ENCODE measurements at regions not wholly inside any gene's neighbourhood (a gene's known extent, or its start where the extent isn't known, plus 50 kb on each side); places are given as distances from the start of the nearest gene placed in this dataset.

DNA sequence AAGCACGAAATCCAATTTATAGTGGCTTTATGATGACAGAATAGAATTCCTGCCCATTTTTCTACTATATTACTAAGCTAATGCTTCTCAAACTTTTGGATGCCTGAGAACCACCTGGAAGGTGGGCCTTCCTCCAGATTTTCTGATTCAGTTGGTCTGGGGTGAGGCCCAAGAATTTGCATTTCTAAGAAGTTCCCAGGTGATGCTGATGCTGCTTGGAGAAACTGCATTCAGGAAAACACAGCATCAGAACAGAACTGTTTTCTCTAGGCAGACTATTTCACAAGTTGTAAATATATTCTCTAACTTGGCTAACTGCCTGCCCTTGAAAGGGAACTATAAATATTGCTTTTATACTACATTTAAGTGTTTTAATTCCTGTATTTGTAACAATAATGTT is 644.9 kb upstream of the DPPA4 start:
- Histone ChIP-seq H3K27me3 (ENCODE audit: insufficient read depth, low read depth, low read length) (no peaks in the 10 kb centered on the region), H3K36me3 (ENCODE audit: insufficient read depth, low read length) (no peaks in the 10 kb centered on the region), H3K9me2 (ENCODE audit: insufficient read depth, low read length) (no peaks in the 10 kb centered on the region), H3K79me2 (replicated peaks; ENCODE audit: insufficient read depth, low read length) (no peaks in the 10 kb centered on the region), H2AFZ (ENCODE audit: low read depth, low read length) (no peak overlapping the region), H4K20me1 (ENCODE audit: insufficient read depth) (no peaks in the 10 kb centered on the region), H3F3A (ENCODE audit: insufficient read depth, low read length, poor library complexity, severe bottlenecking) (no peaks in the 10 kb centered on the region), H3K27ac (ENCODE audit: low read length) (no peak overlapping the region), H3K9me3 (ENCODE audit: low read length) (no peaks in the 10 kb centered on the region), H3K9ac (ENCODE audit: low read length) (no peak overlapping the region), H3K4me2 (ENCODE audit: low read length) (no peak overlapping the region), H3K4me3 (ENCODE audit: low read length) (no peak overlapping the region)
- TF ChIP-seq EP300 (conservative IDR thresholded peaks at IDR 0.05; ENCODE audit: poor library complexity, severe bottlenecking) (no peak), POLR2AphosphoS5 (IDR thresholded peaks at IDR 0.05) (no peak), TAF1 (IDR thresholded peaks at IDR 0.05; ENCODE audit: low read depth) (no peak), RAD21 (conservative IDR thresholded peaks at IDR 0.05) (no peak), SMC3 (conservative IDR thresholded peaks at IDR 0.05; ENCODE audit: poor library complexity) (no peak), MXI1 (conservative IDR thresholded peaks at IDR 0.05; ENCODE audit: poor library complexity, severe bottlenecking) (no peak), EZH2 (IDR thresholded peaks at IDR 0.05; ENCODE audit: borderline replicate concordance, insufficient read depth, low read length, poor library complexity, severe bottlenecking) (no peak)
- TF ChIP-seq, protein P1, sequence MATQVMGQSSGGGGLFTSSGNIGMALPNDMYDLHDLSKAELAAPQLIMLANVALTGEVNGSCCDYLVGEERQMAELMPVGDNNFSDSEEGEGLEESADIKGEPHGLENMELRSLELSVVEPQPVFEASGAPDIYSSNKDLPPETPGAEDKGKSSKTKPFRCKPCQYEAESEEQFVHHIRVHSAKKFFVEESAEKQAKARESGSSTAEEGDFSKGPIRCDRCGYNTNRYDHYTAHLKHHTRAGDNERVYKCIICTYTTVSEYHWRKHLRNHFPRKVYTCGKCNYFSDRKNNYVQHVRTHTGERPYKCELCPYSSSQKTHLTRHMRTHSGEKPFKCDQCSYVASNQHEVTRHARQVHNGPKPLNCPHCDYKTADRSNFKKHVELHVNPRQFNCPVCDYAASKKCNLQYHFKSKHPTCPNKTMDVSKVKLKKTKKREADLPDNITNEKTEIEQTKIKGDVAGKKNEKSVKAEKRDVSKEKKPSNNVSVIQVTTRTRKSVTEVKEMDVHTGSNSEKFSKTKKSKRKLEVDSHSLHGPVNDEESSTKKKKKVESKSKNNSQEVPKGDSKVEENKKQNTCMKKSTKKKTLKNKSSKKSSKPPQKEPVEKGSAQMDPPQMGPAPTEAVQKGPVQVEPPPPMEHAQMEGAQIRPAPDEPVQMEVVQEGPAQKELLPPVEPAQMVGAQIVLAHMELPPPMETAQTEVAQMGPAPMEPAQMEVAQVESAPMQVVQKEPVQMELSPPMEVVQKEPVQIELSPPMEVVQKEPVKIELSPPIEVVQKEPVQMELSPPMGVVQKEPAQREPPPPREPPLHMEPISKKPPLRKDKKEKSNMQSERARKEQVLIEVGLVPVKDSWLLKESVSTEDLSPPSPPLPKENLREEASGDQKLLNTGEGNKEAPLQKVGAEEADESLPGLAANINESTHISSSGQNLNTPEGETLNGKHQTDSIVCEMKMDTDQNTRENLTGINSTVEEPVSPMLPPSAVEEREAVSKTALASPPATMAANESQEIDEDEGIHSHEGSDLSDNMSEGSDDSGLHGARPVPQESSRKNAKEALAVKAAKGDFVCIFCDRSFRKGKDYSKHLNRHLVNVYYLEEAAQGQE (IDR thresholded peaks at IDR 0.05; ENCODE audit: borderline replicate concordance): no peak
- TF ChIP-seq, protein P2, sequence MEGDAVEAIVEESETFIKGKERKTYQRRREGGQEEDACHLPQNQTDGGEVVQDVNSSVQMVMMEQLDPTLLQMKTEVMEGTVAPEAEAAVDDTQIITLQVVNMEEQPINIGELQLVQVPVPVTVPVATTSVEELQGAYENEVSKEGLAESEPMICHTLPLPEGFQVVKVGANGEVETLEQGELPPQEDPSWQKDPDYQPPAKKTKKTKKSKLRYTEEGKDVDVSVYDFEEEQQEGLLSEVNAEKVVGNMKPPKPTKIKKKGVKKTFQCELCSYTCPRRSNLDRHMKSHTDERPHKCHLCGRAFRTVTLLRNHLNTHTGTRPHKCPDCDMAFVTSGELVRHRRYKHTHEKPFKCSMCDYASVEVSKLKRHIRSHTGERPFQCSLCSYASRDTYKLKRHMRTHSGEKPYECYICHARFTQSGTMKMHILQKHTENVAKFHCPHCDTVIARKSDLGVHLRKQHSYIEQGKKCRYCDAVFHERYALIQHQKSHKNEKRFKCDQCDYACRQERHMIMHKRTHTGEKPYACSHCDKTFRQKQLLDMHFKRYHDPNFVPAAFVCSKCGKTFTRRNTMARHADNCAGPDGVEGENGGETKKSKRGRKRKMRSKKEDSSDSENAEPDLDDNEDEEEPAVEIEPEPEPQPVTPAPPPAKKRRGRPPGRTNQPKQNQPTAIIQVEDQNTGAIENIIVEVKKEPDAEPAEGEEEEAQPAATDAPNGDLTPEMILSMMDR (IDR thresholded peaks at IDR 0.05; ENCODE audit: poor library complexity, severe bottlenecking): no peak

DNA sequence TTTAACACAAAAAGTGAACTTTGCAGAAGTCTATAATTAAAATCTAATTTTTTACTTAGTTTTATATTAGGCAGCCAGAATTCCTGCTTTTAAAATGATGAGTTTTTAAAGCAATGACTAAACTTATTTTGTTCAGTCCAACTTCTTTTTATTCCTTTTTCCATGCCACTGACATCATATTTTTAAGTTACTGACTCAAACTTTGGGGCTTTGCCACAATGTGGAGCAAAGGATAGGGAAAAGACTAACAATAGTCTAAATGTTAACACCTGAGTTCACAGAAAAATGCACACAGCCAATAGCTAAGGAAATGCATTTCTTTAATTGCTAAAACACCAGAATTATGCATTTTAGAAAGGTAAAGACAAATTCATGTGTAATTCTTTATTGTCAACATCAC is 647.6 kb upstream of the DPPA4 start:
- Histone ChIP-seq H2AFZ (ENCODE audit: low read depth, low read length) (no peak overlapping the region), H3K4me3 (ENCODE audit: low read length) (no peak overlapping the region), H3K36me3 (ENCODE audit: insufficient read depth, low read length) (no peaks in the 10 kb centered on the region), H3K27ac (ENCODE audit: low read length) (no peak overlapping the region), H4K20me1 (ENCODE audit: insufficient read depth) (no peaks in the 10 kb centered on the region), H3K9me3 (ENCODE audit: low read length) (no peaks in the 10 kb centered on the region), H3K79me2 (replicated peaks; ENCODE audit: insufficient read depth, low read length) (no peaks in the 10 kb centered on the region), H3K27me3 (ENCODE audit: insufficient read depth, low read depth, low read length) (no peaks in the 10 kb centered on the region), H3K9me2 (ENCODE audit: insufficient read depth, low read length) (no peaks in the 10 kb centered on the region), H3K9ac (ENCODE audit: low read length) (no peak overlapping the region), H3K4me2 (ENCODE audit: low read length) (no peak overlapping the region), H3F3A (ENCODE audit: insufficient read depth, low read length, poor library complexity, severe bottlenecking) (no peaks in the 10 kb centered on the region)
- TF ChIP-seq EP300 (conservative IDR thresholded peaks at IDR 0.05; ENCODE audit: poor library complexity, severe bottlenecking) (no peak), MXI1 (conservative IDR thresholded peaks at IDR 0.05; ENCODE audit: poor library complexity, severe bottlenecking) (no peak)
- TF ChIP-seq, protein P2 (IDR thresholded peaks at IDR 0.05; ENCODE audit: poor library complexity, severe bottlenecking): no peak
